GM21447 (cell line): ENCODE measurements at regions not wholly inside any gene's neighbourhood (a gene's known extent, or its start where the extent isn't known, plus 50 kb on each side); places are given as distances from the start of the nearest gene placed in this dataset.
"Not testable (repeated sequence)": the region's sequence is repeated elsewhere in the genome, so short reads cannot be mapped to it uniquely, and the experiment has no call there.

Experiments
- ATAC-seq: cut with Tn5 transposase; IDR thresholded peaks from one replicate; pipeline ENCODE4 v1.9.1; 2021; ENCODE audit not compliant: unreplicated experiment

GRCh38 chr5:144742361-144742760 is 571.7 kb downstream of the KCTD16 start:
- ATAC-seq, result no peak

- no peak for ATAC-seq
Measured at GRCh38 chr5:144731786-144732185, 561.1 kb downstream of the KCTD16 start.

- ATAC-seq, result peak; percentile 87
Measured at GRCh38 chr5:144712090-144712489, 541.4 kb downstream of the KCTD16 start.

- ATAC-seq, result no peak
Measured at GRCh38 chr5:144711172-144711571, 540.5 kb downstream of the KCTD16 start.

GRCh38 chr5:144710637-144711036 is 540.0 kb downstream of the KCTD16 start:
- no peak for ATAC-seq

- no peak for ATAC-seq
Measured at GRCh38 chr5:144703776-144704175, 533.1 kb downstream of the KCTD16 start.

GRCh38 chr5:144698484-144698883 is 527.8 kb downstream of the KCTD16 start:
- ATAC-seq, result no peak

GRCh38 chr5:144697847-144698262 is 527.2 kb downstream of the KCTD16 start:
- no peak for ATAC-seq

- ATAC-seq, result no peak
Measured at GRCh38 chr5:144691936-144692335, 521.3 kb downstream of the KCTD16 start.

- ATAC-seq, result no peak
Measured at GRCh38 chr5:144684899-144685298, 514.2 kb downstream of the KCTD16 start.

- no peak for ATAC-seq
Measured at GRCh38 chr5:144680711-144681110, 510.0 kb downstream of the KCTD16 start.

GRCh38 chr5:144671066-144671465 is 500.4 kb downstream of the KCTD16 start:
- no peak for ATAC-seq

GRCh38 chr5:144659634-144660227 is 489.1 kb downstream of the KCTD16 start:
- ATAC-seq, result no peak

GRCh38 chr5:144644317-144644716 is 473.6 kb downstream of the KCTD16 start:
- ATAC-seq, result no peak

- ATAC-seq, result no peak
Measured at GRCh38 chr5:144638787-144639186, 468.1 kb downstream of the KCTD16 start.

- no peak for ATAC-seq
Measured at GRCh38 chr5:144634138-144634537, 463.5 kb downstream of the KCTD16 start.

- no peak for ATAC-seq
Measured at GRCh38 chr5:144598451-144599068, 427.9 kb downstream of the KCTD16 start.

- no peak for ATAC-seq
Measured at GRCh38 chr5:144596517-144596916, 425.8 kb downstream of the KCTD16 start.

GRCh38 chr5:144594919-144595318 is 424.2 kb downstream of the KCTD16 start:
- no peak for ATAC-seq

GRCh38 chr5:144594234-144594633 is 423.6 kb downstream of the KCTD16 start:
- not testable (repeated sequence) for ATAC-seq

GRCh38 chr5:144585681-144586080 is 415.0 kb downstream of the KCTD16 start:
- no peak for ATAC-seq

- ATAC-seq, result no peak
Measured at GRCh38 chr5:144583541-144584449, 413.1 kb downstream of the KCTD16 start.
